Limb (tissue), 2 donors: ENCODE measurements at regions not wholly inside any gene's neighbourhood (a gene's known extent, or its start where the extent isn't known, plus 50 kb on each side); places are given as distances from the start of the nearest gene placed in this dataset.

Experiments
- DNase-seq, 2 donors: peaks; one replicate each; pipeline ENCODE4 v3.0.0-alpha.2; 2016; ENCODE audit errors: extremely low spot score in 2 of 2

DNA sequence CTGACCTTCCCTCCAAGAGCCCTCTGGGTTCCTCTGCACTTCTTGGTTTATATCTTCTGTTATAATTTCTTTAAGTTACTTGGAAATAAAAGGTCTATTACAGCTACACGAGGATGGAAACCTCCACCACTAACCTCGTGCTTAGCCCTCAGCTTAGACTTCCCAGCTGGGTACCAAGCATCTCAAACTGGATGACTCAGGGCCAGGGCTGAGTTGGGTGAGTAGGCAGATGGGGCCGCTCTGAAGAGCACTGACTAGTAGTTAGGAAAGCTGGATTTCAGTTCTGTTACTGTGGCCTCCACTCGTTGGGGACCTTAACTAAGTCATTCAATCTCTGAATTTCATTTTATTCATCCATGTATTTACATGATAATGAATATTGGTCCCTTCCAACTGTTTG, 1036.6 kb downstream of the IGSF11 start:
- DNase-seq: no peak

DNA sequence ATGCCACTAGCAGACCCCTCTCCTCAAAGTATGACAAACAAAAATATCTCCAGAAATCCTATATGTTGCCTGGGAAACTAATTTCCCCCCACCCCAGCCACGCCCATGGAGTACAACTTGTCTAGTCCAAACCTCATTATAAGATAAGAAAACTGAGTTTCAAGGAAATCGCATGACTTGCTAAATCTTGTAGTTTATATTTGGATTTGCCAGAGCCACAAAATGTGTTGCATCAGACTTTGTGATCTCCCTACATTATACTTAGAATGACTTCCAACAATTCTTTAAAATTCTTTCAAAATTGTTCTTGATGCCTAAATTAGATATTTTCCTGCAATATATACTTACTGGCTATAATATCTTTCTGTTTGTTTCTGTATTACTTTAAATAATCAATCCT, 1034.4 kb downstream of the IGSF11 start:
- no peak for DNase-seq

DNA sequence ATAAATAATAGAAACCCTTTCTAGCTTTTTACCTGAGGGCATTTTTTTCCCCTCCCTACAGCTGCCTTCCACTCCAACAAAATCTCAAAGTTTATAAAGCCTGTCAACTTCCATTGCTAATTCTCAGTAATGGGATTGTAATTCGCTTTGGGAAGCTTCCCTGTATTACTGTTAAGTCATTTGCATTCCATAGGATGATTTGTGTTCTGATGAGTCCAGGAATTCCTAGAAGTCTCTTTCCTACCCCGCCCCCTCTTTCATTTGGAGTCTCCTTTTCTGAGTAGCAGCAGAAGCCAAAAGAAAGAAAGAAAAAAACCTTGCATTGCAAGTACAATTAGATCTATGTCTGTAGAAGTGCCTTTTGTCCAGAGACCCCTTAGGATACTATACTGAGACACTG, 1033.3 kb downstream of the IGSF11 start:
- DNase-seq: no peak

DNA sequence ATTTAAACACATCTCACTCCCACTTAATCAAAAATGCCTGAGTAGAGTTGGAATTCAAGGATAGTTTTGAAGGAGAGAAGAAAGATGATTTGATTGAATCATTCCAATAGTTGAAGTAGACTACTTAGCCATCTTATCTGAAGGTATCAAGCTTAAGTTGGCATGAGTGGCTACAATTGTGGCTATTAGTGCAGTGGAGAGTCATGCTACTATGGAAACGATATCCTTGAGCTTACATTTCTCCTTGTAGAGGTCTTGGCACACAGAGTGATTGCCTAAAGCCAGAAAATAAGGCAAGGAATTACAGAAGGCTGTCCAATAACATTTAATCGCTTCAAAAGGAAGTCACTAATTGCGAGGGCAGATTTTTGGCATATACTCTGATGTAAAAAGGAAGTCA, 1022.7 kb downstream of the IGSF11 start:
- DNase-seq: no peak

DNA sequence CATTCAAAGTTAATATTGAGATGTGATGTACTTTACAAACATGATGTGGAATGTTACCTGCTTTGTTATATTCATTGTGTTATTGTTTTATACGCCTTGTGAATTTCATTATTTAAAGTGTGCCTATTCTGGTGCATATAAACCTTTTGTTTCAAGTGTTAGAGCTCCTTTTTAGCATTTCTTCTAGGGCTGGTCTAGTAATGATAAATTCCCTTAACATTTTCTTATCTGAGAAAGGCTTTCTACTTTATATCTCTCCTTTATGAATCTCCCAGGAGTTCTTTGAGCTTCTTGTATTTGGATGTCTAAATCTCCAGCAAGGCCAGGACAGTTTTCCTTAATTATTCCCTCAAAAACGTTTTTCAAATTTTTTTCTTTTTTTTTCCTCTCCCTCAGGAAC, 1005.6 kb downstream of the IGSF11 start:
- no peak for DNase-seq

DNA sequence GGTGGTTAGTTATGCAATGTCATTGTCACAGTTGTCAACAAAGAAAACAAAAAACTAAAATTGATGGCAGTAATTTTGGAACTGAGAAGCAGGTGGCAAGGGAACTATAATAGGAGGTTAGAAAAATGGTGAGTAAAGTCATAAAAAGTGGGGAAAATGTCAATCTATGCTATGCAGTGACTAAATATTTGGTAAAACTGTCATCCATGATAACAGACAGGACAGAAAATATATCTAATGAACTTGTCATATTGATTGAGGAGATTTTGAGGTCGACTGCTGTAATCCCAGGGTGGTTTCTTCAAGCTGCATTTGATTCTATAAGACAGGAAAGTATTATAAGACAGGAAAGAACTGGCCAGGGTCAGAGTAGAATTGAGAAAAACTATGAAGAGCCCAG, 998.4 kb downstream of the IGSF11 start:
- DNase-seq: no peak

DNA sequence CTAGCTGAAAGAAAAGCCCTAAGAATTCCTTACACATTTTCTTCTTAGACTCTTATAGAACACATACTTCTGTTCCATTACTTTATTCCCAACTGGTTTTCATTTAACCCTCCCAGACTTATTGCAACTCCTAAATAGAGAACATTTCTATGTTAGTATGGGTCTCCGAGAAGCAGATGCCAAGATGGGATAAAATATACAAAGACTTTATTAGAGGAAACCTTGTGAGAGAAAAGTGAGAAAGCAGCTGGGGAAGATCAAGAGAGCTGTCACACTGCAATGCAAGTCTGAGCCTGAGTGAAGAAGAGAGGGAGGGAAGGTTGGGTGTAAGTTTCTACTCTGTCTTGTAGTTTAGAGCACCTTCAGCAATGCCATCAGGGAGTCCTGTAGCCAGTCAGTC, 979.3 kb downstream of the IGSF11 start:
- no peak for DNase-seq

DNA sequence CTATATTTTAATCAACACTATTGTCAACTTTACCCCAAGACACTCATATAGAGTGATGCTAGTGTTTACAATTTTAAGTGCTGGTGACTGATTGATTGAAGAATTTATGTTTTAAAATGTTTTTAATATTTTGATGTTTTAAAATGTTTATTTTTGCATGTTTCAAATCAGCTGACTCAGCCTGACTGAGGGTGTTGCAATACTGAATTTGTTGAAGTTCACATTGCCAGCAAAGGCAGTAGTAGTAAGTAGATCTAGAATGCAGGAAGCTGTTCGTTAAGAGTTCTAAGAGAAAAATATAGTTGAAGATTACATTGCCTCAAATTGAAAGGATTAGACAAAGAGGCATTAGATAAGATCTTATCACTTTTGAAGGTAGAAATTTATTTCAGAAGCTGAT, 977.6 kb downstream of the IGSF11 start:
- no peak for DNase-seq

DNA sequence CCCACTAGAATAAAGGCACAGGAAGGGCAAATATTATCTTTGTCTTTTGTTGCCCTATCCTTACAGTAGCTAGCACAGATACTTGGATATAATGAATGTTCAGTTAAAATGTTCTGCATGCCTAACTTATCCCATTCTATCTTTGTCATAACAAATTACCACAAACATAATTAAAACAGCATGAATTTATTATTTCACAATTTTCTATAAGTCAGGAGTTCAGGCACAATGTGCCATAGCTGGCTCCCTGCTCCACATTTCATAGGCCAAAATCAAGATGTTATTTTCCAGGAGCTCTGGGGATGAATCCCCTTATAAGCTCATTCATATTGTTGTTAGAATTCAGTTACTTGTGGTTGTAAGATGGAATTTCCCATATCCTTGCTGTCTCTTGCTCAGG, 975.5 kb downstream of the IGSF11 start:
- DNase-seq: no peak

DNA sequence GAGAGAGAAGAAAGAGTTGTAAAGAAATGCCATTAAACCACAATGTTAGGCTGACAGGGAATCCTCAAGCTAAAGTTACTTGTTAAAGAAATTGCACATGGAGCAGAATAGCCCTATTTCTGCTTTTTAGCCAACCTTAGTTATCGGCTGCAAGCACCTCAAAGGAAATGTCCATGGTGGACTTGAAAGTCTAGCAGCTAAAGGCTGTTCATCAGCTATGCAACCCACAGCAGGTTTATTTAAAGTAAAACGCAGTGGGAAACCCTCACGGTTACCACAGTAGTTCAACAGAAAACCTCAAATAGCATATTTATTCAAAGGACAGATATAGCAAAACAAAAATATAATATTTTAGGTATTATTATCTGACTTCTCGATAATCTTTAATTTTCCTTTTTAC, 967.2 kb downstream of the IGSF11 start:
- DNase-seq: no peak

DNA sequence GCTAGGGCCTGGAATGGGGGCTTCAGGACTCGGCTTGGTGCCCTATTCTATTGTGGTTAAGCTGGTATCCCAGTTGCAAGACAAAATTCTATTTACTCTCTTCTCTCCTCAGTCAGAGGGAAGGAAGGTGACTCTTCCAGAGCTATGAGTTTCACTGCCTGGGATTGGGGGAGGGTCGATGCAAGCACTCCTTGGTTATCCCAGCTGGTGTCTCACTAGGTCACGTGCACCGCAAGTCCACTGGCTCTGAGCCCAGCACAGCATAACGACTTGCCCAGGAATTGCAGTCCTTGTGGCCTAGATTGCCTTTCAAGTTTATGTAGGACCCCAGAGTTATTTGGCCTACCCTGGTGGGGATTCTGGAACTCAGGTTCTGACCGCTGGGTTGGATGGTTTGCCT, 958.8 kb downstream of the IGSF11 start:
- no peak for DNase-seq

DNA sequence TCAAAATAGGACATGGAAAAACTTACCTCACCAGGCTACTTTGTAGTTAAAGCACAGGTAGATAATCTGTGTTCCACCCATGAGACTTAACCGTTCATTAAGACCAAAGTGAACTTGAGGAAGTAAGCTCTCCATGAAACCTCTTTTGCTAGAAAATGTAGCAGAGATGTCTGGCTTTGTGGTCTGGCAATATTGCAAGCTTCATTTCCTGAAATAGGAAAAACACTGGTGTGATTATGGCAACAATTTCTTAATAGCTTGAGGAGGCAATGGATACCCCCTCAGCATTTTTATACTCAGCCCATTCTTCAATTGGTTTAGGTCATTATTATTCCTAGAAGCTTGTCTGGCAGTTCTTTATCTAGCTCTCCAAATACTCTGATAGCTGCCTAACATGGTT, 957.3 kb downstream of the IGSF11 start:
- DNase-seq: no peak

DNA sequence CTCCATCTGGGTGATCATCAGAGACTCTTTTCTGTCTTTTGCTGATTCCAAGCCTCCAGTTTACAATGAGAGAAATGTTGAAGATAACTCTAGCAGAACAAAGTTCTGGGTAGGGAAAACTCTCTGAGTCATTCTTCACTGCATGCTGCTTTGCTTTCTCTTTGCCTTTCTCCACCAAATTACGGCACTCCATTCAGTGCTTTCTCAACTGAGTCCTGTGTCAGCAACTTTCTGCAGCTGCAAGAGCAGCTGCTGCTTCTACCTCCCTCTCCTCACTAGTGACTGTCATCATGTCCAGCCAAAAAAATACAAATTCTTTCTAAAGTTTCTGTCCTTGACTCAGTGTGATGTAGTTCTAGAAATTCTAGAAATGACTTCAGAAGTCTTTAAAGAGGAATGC, 953.8 kb downstream of the IGSF11 start:
- peak in 1 of 2 donors; percentile 10 for DNase-seq

DNA sequence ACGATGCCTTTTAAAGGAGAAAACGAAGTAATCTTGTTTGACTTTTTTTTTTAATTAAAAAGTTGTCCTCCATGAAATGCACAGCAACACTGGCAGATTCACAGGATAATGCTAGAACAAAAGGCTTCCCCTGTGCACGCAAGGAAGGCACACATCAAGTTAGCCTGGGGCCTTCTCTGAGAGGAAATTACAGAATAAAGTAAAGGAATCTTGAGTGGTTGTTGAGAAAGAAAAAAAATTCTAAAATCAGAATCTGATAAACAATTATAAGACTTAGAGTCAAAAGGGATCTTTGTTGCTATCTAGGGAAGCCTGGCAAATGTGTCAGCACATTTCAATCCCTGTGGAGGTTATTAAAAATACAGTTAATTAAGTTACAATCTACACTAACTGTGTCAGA, 946.0 kb downstream of the IGSF11 start:
- DNase-seq: no peak

DNA sequence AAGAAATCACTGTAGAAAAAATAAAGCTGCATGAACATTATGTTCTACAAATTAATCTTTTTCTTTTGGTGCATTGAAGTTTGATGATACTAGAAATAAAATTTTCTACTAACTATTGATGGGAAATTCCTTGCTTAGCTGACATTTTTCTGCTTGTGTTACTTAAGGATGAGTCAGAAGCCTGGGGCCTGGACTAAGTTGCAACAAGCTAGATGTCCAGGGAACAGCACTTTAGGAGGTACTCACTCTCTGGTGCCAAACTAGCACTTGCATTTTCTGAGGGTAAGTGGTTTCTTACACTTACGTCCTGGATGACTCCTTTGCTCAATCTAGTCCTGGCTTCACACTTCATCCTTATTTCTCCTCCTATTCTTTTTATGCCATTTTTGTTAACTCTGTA, 945.1 kb downstream of the IGSF11 start:
- DNase-seq: no peak

DNA sequence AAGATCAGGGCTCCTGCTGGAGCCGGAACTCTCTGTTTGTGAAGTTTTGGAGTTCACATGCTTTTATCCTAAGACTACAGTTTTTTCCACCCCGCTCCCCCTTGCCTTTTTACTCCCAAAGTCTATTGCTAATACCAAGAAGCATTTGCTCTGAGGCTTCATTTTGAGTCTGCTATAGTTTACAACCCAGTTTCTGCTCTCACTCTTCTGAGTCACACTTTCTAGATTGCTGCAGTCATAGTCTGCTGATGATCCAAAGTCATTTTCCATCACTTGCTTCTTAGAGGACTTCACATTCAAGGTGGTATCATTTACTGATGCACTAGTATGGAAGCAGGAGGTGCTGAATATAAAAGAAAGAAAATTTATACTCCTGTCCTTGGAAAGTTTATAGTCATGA, 937.4 kb downstream of the IGSF11 start:
- DNase-seq: no peak

DNA sequence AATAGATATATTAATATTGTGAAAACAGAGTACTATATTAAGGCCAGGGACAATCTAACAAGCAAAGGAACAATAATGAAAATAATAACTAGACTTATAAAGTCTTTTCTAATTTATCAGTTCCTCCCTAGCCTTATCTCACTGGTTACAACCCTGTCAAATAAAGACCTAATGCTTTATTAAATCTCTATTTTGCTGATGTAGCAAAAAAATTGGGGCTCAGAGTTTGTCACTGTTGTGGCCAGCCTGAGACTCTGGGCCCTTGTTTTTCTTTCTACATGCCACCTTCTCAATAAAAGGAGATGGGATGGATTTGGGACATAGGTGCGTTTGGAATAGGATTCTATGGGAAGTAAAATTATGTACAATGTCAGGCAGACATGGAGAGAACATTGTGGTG, 937.0 kb downstream of the IGSF11 start:
- DNase-seq: no peak

DNA sequence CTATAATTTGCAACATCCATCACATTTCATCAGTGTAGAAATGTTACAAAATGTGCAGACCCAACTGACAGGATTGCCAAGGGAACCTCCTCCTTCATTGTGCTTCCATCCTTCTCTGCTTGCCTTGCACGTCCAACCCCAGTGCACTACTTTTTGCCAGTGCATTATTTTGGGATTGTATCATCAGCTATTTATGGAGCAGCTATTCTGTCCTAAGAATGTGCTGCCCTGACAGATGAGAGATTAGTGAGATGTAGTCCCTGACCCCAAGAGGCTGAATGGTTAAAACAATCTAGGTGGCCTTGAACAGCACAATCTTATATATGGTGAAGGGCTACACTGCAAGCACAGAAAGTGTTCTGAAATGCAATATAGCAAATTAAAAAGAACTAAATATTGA, 935.8 kb downstream of the IGSF11 start:
- no peak for DNase-seq

DNA sequence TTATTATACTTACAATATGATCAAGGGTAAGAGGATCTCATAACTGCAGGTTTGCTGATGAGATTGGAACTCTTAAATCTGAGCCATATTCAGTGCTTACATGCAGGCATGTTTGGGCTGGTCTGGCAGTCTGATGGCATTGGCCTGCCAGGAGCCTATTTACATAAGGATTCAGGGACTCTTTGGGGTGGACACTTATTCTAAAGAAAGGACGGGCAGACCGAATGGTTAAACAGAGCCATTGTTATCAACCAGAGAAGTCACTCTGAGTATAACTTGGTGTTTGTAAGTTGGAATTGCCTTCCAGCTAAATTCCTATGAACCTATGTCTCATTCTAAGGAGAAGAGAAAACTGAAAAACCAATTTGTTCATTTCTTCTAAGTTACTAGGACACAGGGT, 932.8 kb downstream of the IGSF11 start:
- no peak for DNase-seq

DNA sequence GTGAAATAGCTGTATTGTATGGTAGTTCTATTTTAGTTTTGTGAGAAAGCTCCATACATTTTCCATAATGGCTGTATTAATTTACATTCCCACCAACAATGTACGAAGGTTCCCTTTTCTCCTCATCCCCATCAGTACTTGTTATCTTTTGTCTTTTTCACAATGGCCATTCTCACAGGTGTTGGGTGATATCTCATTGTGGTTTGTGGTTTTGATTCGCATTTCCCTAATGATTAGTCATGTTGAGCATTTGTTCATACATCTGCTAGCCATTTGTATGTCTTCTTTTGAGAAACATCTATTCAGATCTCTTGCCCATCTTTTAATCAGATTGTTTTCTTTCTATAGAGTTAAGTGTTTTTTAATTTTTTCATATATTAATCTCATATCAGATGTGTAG, 931.9 kb downstream of the IGSF11 start:
- DNase-seq: no peak

DNA sequence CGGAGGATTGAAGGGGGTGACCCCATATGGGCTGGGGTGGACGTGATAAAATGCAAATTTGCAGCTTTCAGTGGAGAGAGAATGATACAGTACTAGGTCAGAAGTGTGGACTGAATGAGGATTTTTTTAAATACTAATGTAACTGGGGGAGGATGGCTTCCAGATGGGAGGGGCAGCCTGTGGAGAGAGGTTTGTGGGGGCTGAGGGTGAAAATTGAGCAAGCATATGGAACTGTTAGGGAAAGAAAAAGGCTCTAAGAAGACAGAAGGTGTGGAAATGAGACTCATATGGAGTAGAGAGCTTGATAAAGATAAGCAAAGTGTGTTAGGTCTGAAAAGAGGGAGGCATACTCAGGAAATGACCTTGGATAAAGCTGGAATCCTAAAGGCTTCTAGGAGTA, 926.4 kb downstream of the IGSF11 start:
- no peak for DNase-seq

DNA sequence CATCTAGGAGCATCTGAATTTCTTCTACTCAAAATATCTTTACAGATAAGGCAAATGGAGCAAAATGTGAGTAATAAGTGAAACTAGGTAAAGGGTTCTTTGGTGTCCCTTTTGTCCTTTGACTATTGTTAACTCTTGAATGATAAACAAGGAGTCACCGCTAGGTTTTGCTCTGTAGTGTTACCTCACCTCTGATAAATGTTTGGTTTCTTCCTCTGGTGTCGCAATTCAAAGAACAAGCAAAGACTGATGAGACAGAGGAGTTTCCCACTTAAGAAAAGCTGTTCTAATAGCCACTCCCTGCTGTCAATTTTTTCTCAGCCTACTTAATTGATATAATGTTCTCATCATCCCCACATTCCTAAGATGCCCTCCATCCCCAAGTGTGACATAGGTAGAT, 925.9 kb downstream of the IGSF11 start:
- DNase-seq: no peak

DNA sequence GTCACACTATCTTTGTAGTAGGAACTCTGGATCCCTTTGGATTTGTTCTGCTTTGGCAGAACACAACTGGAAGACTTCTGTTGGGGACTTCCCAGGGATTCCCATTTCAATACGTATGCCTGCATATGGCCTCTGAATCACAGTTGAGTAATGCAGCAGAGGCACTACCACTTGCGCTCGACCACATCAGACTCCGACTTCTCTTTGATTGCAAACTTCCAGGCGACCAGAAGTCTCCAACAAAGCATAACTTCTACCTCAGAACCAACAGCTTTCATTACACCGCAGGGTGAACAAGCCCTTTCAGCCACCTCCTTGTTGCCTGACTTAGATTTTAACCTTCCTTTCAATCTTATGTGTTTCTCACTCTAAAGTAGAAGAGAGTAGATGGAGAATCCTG, 924.4 kb downstream of the IGSF11 start:
- DNase-seq: no peak

DNA sequence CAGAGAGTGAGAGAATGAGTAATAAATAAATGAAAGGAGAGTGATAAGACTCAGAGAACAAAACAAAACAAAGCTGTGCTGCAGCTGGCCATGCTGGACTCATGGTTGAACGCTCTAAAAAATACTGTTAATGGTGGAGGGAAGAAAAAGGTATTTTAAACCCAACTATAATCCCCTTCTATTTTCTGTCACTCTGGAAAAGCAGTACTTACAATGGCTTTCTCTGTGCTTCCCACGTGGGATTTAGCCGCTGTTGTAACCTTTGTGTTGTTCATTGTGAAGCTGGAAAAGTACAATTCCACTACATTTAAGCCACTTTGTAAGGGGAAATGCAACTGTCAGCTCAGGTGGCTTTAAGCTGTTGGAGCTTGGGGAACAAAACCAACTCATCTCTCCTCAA, 917.7 kb downstream of the IGSF11 start:
- DNase-seq: no peak

DNA sequence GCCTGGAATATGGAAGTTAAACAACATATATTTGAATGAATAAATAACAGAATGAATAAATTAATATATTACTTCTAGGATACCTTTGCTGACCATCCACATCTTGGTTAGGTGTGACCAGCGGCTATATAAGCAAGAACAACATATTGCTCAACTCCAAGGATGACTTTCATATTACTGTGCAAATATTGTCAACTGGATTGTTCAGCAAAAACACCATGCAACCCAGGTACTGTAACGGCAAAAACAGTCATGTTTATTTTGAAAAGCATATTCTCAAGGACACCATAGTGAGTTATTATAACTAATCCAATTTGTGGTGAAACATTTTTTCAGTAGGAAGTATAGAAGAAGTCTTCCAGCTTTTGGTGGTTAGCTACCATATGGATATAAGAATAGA, 907.9 kb downstream of the IGSF11 start:
- DNase-seq: no peak
